LoVo (cell line): ENCODE measurements at regions not wholly inside any gene's neighbourhood (a gene's known extent, or its start where the extent isn't known, plus 50 kb on each side); places are given as distances from the start of the nearest gene placed in this dataset.

Source experiments
- DNase-seq: peaks from one replicate; pipeline ENCODE4 v3.0.0-alpha.2; 2016; ENCODE audit warnings: low spot score

DNA sequence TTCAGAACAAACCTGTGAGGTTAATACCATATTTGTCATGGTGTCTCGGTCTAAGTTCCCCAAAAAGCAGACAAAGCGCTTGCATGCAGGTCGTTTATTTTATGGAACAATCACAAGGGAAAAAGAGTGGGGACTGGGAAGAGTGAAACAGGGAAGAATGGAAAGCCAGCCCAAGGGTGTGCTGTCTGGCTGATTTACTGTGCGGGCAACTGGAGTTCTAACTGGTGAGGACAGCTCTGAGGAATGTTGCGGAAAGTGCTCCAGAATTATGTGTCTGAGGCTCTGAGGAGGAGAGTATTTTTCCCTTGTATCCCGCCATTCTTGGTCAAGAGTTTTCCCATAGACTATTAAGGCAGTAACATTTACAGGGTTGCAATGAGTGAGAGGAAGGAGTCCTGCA, 465.4 kb downstream of the RMST start:
- no peak for DNase-seq

DNA sequence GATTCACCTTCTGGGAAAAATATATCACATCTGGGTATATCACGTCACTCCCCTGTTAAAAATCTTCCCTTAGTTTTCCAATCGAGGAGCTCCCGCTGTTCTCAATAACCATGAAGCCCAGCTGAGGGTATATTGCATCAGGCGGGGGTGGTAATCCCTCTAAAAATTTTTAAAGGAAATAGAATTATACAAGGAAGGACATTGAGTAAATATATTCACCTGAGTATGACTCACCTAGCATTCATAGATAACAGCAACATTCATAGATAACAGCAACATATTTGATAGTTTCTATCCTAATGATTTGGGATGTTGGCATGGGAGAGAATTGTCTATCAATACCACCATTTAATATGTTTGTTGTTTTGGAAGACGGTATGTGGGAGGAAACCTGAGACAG, 473.6 kb downstream of the RMST start:
- DNase-seq, result no peak

DNA sequence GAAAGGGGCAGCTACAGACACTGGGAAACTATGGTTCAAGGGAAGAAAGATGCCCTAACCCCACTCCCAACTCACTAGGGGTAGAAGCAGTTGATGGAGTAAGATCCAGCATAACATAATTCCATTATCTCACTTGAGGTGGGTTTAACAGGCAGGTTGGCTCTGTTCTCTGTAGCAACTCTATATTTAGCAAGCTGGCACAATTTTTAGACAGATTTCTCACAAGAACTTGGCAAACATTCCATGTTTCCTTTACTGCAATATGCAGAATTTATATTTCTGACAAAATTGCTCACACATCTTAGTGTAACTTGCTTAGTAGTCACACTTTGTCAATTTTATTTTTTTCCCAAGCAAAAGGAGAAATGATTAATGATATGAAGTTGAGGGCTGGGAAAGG, 475.4 kb downstream of the RMST start:
- DNase-seq, result no peak

DNA sequence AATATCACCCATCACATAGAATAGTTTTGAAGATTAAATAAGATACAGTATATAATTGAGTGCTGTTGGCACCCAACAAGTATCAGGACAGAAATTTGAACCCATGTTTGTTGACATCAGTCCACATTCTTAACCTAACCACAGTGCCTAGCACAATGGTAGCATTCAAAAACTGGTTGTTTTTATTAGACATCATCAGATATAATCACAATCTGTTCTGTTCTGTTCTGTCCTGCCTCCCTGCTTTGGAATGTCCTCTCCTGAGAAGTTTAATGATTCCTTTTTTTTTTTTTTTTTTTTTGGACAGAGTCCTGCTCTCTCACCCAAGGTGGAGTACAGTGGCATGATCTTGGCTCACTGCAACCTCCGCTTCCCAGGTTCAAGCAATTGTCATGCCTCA, 476.6 kb downstream of the RMST start:
- DNase-seq, result no peak

DNA sequence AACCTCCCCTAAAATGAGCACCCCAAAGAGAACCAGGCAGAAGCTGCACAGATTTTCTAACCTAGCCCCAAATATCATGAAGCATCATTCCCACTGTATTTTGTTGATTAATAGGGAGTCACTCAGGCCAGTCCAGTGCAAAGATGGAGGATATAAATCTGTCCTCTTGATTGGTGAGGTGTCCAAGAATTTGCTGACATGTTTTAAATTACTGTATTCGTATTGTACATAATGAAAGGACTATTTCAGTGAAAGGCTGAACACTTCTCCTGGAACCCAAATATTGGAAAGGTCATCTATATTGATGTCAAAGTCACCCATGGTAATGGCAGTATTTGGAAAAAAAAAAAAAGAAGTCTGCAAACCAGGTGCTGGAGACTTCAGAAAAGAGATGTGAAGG, 477.5 kb downstream of the RMST start:
- no peak for DNase-seq

DNA sequence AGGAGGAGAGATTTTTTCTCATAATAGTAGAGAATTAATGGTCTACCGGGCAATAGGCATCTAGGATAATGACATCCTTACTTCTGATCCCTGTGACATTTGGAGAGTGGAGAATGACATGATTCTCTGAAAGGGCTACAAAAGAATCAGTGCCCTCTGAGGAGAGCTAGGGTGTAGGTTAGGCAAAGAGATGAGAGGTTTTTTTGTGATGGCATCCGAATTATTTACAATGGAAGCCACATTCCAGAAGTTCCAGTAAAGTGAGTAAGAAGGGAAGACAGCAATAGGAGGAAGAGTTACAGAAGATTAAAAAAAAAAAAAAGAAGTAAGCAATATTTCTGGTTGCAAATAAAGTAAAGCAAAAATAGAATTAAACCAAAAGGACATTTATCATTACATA, 478.0 kb downstream of the RMST start:
- DNase-seq, result no peak

DNA sequence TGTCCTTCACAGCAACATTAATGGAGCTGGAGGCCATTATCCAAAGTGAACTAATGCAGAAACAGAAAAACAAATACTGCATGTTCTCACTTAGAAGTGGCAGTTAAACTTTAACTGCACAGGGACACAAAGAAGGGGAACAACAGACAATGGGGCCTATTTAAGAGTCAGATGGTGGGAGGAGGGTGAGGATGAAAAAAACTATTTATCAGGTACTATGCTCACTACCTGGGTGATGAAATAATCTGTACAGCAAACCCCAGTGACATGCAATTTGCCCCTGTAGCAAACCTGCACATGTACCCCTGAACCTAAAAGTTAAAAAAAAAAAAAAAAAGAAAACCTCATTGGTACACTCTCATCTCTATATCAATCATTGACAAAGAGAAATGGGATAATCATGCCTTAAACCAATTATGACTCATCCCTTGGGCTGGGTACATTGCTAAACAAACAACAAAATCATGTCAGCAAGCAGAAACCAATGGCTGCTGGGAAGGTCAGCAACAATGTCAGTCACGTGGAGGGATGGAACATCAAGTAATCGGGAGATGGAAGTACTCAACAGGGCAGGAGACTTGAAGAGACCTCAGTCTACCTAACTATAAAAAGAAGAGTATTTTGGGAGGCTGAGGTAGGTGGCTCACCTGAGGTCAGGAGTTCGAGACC, 479.2 kb downstream of the RMST start:
- DNase-seq, result no peak

DNA sequence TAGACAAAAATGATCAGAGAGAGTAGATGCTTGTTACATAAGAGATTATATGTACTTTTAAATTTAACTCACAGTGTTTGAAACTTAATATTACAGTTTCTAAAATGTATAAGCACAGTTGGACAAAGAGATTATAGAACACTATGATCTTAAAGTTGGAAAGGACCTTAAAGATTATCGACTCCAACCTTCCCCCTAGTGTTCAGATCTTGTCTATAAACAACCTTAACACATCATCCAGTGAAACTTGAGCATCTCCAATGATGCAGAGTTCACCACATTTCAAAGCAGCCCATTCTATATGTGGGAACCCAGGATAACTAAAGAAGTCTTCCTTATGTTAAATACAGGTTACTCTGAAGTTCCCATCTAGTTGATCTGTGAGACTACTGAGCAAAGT, 480.8 kb downstream of the RMST start:
- no peak for DNase-seq

DNA sequence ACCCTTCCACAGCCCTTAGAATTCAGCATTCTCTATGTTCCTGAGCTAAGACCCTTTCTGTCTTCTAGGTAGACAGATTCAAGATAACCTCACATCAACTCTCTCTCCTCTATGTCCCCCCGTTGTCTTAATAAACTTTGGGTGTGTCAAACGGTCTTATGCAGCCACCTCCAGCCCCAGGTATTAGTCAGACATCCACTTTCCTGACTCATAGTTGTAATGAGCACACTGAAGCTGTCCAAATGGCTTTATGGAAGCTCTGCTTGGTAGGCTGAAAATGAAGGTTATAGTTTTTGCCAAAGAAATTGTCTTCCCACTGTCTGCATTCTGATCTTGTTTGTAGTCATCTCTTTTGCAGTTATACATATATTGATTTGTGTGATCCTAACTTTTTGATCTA, 482.0 kb downstream of the RMST start:
- DNase-seq, result no peak

DNA sequence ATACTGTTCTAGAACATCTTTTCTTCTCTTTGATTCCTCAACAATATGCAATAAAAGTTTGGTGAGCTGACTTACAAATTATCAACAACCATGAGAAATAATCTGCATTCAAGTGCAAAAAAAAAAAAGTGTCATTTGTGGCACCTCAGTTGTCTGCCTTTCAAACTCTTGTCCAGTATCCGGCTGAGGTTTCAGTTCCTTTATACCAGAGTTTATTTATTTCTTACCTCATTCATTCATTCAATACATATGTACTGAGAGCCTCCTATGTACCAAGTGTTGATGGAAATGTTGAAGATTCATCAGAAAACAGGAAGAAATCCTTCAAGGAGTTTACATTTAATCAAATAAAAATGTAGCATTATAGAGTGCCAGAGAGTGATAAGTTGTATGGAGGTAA, 484.1 kb downstream of the RMST start:
- DNase-seq, result no peak

DNA sequence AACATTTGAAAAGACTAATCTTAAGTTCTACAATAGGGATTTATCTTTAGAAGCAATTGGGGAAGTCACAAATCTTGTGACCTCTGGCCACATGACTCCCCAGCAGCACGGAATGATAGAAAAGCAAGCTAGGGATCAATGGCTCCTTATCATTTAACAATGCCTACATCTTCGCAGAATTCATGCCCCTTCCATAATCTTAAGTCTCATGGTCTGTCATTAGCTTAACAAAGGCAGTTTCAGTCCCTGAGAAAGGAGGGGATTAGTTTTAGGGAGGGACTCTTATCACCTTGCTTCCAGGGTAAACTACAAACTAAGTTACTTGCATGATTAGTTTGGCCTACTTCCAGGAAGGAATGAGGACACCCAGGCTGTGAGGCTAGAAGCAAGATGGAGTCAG, 486.0 kb downstream of the RMST start:
- no peak for DNase-seq

DNA sequence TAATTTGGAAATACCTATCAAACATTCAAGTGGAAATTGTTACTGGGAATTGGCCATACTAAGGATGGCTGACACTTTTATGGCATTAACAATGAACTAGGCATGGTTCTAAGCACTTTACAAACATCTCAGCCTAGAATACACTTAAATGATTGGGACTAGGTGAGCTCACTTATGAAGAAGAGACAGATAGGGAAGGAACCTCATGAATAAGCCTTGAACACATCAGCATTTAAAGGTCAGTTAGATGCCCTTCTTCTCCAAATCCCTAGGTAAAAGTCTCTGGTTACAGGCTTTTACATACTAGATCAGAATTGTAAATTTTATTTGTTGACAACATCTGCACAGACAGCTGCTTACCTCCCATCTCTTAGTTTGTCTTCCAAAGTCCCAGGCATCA, 488.6 kb downstream of the RMST start:
- DNase-seq, result no peak

DNA sequence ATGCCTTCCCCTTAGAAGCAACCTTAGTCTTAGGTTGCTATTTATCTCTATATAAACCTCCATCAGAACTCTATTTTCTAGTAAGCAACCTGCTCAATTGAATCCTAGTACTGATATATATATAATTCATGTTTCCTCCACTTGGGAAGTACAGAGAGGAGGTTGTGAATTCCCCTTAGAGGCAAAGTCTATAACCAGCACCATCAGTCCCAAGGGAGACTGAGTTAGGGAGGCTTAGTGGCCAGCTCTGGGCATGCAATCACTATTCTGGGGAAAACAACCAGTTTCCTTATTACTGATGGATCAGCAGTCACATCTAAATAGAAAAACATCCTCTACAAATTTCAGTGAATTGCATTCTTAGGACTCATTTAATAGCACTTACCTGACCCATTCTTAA, 489.1 kb downstream of the RMST start:
- DNase-seq, result no peak

DNA sequence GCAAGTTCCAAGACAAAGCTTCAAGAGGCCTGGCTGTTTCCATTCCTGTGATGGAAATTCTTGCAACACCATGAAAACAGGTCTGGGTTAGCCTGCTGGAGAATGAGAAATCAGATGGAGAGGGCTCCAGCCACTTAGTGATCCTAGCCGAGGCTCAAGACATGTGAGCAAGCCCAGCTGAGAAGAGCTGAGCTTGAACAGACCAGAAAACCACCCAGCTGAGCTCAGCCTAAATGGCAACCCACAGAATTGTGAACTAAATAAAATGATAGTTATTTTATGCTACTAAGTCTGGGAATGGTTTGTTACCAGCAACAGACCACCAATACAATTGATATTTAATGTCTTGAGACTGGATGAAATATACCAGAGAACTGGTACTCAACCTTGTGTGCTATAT, 494.5 kb downstream of the RMST start:
- no peak for DNase-seq

DNA sequence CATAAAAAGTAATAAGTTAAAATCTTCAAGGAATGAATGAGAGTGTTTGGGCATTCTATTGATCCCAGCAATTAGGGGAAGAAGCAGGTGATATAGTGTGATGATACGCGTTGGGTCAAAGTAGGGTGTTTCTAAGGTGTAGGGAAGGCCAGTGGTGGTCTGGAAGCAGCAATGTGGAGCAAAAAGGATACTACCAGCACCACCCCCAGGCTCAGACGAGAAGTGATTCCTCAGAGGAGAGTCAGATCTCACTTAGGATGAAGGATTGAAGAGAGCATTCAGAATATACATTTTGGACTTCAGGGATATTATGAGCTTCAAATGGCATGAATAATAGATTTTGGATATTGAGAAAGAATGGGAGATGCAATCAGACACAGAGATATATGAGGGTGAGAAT, 497.6 kb downstream of the RMST start:
- no peak for DNase-seq

DNA sequence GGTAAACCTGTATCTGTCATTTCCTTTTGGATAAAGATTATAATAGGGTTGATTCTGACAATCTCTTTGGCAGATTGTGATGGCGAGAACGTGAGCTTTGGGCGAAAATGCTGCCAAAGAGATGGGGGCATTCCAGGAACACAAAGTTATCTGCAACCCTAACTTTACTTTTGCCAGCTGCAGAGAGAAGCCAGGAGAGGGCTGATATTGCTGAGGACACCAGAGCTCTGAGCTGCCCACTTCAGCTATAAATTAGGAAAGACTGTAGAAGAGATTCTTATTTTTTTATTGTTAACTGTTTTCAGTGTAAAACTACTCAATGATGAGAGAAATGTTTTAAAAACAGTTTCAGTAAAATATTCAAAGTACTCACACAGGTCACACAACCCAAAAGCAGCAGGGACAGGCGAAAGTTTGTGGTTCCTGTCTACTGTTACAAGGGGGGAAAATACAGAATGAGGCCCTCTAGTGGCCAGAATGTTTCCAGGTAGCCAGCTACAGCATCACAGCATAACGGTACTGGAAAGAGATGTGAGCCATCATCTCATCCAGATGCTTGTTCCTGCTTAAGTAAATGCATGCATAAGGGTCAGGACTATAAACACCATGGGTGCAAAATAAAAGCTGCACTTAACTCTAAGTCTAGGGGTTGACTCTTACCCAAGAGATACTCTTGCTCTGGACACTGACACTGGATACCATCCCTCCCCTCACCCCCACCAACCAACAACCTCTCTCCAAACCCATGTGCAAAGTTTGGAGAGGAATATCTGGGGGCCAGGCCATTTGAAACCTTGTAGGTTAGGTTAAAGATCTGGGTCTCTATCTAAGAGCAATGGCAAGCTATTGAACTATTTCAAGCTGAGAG, 498.4 kb downstream of the RMST start:
- peak; percentile 19 for DNase-seq

DNA sequence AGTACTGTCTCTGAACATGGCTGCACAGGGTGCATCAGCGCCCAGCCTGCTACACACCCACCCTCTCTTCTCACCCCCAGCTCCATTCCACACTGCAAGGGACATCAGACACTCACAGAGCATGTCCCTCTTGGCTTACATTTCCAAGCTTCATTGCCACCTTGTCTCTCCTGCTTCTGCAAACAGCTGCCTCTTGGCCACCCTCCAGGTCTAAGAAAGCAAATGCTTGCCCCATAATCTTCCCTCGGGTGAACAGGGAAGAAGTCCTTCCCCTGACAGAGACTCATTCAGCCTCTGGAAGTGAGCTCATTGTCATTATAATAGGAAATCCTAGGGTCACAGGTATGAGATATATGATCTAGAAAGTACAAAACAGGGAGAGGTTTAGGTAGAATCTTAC, 505.2 kb downstream of the RMST start:
- no peak for DNase-seq

DNA sequence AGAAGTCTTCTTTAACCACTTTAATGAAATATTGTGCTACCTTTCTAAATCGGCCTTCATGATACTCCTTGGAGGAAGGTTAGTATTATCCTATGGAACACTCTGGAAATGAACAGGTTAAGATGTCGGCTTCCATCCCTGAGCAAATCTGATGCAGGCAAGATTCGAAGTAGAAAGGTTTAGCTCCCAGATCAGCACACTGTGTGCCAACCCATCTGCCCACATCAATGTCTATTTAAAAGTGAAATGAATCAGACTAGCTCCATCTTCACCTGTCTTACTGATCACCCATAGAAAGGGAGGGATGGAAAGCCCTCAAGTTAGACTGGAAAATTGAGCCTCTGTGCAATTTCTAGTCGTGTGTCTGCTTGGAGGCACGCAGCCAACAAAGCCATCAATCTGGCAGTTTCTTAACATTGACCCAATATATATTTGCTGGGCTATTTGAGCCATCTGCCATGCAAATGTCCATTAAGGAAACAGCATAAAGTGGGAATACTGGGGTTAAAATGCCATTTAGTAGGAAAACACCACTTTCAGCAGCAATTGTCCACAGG, 506.1 kb downstream of the RMST start:
- no peak for DNase-seq

DNA sequence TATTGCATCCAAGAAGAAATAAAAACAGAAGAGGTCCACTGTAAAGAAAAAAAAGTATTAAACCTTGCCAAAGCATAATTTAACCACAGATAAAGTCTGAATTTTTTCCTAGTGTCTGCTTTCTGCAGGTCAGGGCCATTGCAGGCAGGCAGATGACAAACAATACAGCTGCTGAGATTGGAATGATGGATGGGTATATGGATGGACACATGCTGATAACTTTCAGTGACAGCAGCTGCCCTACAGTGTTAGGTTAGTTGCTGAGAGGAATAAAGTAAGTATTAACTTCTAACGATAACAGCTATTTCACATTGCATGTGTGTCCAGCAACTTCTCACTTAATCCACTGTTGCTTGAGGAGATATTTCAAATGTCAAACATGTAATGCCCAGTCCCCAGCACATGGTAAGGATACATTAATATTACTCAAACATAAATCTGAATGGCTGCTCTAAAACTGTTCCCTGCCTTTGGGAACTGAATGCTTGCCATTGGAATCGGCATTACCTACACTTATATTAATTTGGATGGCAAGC, 515.3 kb downstream of the RMST start:
- no peak for DNase-seq

DNA sequence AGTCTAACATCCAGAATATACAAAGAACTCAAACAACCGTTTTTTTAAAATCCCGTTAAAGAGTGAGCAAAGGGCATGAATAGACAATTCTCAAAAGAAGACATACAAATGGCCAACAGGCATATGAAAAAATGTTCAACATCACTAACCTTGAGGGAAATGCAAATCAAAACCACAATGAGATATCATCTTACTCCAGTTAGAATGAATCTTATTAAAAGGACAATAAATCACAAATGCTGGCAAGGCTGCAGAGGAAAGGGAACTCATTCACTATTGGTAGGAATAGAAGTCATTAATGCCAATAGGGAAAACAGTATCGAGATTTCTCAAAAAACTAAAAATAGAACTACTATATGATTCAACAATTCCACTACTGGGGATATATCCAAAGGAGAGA, 520.1 kb downstream of the RMST start:
- no peak for DNase-seq

DNA sequence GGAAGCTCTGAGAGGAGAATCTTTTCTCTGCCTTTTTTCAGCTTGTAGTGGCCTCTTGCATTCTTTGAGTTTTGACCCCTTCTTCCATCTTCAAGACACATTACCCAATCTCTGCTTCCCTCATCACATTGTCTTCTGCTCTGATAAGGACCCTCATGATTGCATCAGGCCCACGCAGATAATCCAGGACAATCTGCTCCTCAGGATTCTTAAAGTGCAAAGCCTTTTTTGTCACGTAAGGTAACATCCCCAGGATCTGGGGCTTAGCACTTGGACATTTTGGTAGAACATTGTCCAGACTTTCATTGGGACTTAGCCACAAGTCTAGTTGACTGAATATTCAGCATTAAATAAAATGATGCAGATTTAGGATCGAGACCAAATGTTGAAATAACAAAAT, 521.2 kb downstream of the RMST start:
- no peak for DNase-seq

DNA sequence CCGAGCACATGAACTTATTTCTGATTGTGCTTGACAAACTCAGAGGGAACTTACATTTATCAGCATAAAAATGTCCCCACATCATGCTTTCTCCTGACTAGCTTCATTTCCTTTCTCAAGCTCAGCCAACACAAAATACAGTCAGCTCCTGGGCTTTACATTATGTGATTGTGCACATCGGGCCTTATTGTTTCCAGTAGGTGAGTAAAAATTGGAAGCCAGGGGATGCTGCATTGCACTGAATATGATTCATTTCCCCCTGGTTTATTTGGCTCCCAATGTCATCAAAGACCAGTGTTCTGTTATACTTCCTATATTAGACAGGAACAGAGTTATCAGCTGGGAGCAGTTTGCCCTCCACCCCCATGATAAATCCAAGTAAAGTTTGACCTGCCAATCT, 521.8 kb downstream of the RMST start:
- DNase-seq, result no peak

DNA sequence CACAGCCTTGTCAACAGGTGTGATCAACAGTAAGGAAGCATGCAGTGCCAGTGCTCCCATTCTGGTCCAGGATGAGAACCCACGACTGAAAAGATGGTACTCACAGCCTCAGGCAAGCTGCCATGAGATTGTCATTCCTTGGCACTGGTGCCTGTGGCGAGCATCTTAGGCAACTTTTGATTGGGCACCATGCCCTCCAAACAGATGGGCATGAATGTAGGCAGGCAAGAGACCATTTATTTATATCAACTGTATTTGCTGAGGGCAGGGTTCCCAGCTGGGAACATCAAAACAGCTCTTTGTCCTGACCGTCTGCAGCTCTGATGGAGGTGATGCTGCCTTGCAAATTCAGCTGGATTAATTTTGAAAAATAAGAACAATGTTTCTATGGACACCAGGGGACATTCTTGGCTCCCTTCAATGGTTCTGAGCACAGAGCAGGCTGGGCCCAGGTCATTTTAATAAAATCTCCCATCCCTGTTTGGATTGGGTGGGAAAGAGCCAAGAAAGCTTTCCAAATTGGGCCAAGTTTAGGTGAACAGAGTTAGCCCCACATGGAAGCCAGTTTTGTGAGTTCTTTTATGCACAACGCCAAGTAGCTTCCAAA, 522.5 kb downstream of the RMST start:
- no peak for DNase-seq
